Neural progenitor cell (in vitro differentiated cells): ENCODE measurements at regions not wholly inside any gene's neighbourhood (a gene's known extent, or its start where the extent isn't known, plus 50 kb on each side); places are given as distances from the start of the nearest gene placed in this dataset.

Source experiments
- DNase-seq: peaks from one replicate; pipeline ENCODE4 v3.0.0-alpha.2; 2016; ENCODE audit warnings: low spot score
- H2AFZ ChIP-seq: fragments of 200-600 bp; sonication (generic); replicated peaks from 2 replicates; pipeline ENCODE4 v1.6.1; 2016; ENCODE audit warnings: antibody characterized with exemption
- H3F3A ChIP-seq: fragments of 200-600 bp; sonication (generic); 2 replicates; pipeline ENCODE4 v1.6.1; 2016; ENCODE audit warnings: antibody characterized with exemption, low read depth
- H3K27ac ChIP-seq: fragments of 200-600 bp; sonication (generic); 2 replicates; pipeline ENCODE4 v1.5.1; 2016; ENCODE audit warnings: mild to moderate bottlenecking
- H3K27me3 ChIP-seq: fragments of 200-600 bp; sonication (generic); 2 replicates; pipeline ENCODE4 v1.6.1; 2016; ENCODE audit warnings: mild to moderate bottlenecking, moderate library complexity
- H3K36me3 ChIP-seq: fragments of 200-600 bp; sonication (generic); 2 replicates; pipeline ENCODE4 v1.5.1; 2016
- H3K4me1 ChIP-seq: fragments of 200-600 bp; sonication (generic); 2 replicates; pipeline ENCODE4 v1.6.1; 2016; ENCODE audit warnings: mixed run types
- H3K4me2 ChIP-seq: fragments of 200-600 bp; sonication (generic); 2 replicates; pipeline ENCODE4 v1.6.1; 2016
- H3K4me3 ChIP-seq: fragments of 200-600 bp; sonication (generic); 2 replicates; pipeline ENCODE4 v1.5.1; 2016
- H3K79me2 ChIP-seq: fragments of 200-600 bp; sonication (generic); 2 replicates; pipeline ENCODE4 v1.6.1; 2016; ENCODE audit warnings: low read depth
- H3K9ac ChIP-seq: fragments of 200-600 bp; sonication (generic); 2 replicates; pipeline ENCODE4 v1.6.1; 2016
- H3K9me3 ChIP-seq: fragments of 200-600 bp; sonication (generic); 2 replicates; pipeline ENCODE4 v1.5.1; 2016; ENCODE audit warnings: low read depth
- H4K20me1 ChIP-seq: fragments of 200-600 bp; sonication (generic); 2 replicates; pipeline ENCODE4 v1.6.1; 2016; ENCODE audit warnings: low read depth
- H3K27ac Mint-ChIP-seq: 3 replicates; pipeline ENCODE4 v1.8.0; 2021; ENCODE audit warnings: mixed read lengths
- H3K27me3 Mint-ChIP-seq: 2 replicates; pipeline ENCODE4 v1.8.0; 2022; ENCODE audit warnings: low read depth, mild to moderate bottlenecking, inconsistent platforms, moderate library complexity, mixed read lengths; ENCODE audit not compliant: insufficient read depth
- H3K36me3 Mint-ChIP-seq: 3 replicates; pipeline ENCODE4 v1.8.0; 2021; ENCODE audit warnings: mixed read lengths
- H3K4me1 Mint-ChIP-seq: 3 replicates; pipeline ENCODE4 v1.8.0; 2021; ENCODE audit warnings: mixed read lengths
- H3K4me3 Mint-ChIP-seq: 3 replicates; pipeline ENCODE4 v1.8.0; 2021; ENCODE audit warnings: mild to moderate bottlenecking, moderate library complexity, mixed read lengths
- H3K9me3 Mint-ChIP-seq: 3 replicates; pipeline ENCODE4 v1.8.0; 2020; ENCODE audit warnings: mixed read lengths
- CTCF ChIP-seq: fragments of 200-600 bp; sonication (generic); IDR thresholded peaks from 2 replicates; pipeline ENCODE4 v1.5.1; 2017; ENCODE audit warnings: antibody characterized with exemption, mild to moderate bottlenecking
- EZH2 ChIP-seq: fragments of 200-600 bp; sonication (generic); IDR thresholded peaks from 2 replicates; pipeline ENCODE4 v1.6.1; 2017; ENCODE audit warnings: antibody characterized with exemption, mild to moderate bottlenecking, moderate library complexity
- EZH2phosphoT487 ChIP-seq: fragments of 200-600 bp; sonication (generic); IDR thresholded peaks from 2 replicates; pipeline ENCODE4 v1.6.1; 2017; ENCODE audit warnings: antibody characterized with exemption

GRCh38 chr15:93458597-93458996 is 369.6 kb upstream of the RGMA start:
- TF ChIP-seq CTCF = no peak
- no peak for TF ChIP-seq EZH2phosphoT487
- no peak for TF ChIP-seq EZH2
- no peak overlapping the region for H3K4me3 ChIP-seq
- no peaks in the 10 kb centered on the region for H3K27me3 ChIP-seq
- H3K9me3 Mint-ChIP-seq = no peaks in the 10 kb centered on the region
- peaks cover 17% of the 10 kb centered on the region for H3K4me1 Mint-ChIP-seq
- peaks cover 9% of the 10 kb centered on the region for H3F3A ChIP-seq
- no peak overlapping the region for H3K9ac ChIP-seq
- no peak overlapping the region for H3K4me3 Mint-ChIP-seq
- H3K36me3 ChIP-seq = no peaks in the 10 kb centered on the region
- H3K36me3 Mint-ChIP-seq = peaks cover 34% of the 10 kb centered on the region
- no peak for DNase-seq
- no peaks in the 10 kb centered on the region for H4K20me1 ChIP-seq
- H3K4me2 ChIP-seq = no peak overlapping the region
- H3K27ac ChIP-seq = no peak overlapping the region
- peaks cover 8% of the 10 kb centered on the region for H3K4me1 ChIP-seq
- no peaks in the 10 kb centered on the region for H3K9me3 ChIP-seq
- no peak overlapping the region for H3K27ac Mint-ChIP-seq
- H2AFZ ChIP-seq = no peak overlapping the region
- H3K27me3 Mint-ChIP-seq = peaks cover 8% of the 10 kb centered on the region
- no peaks in the 10 kb centered on the region for H3K79me2 ChIP-seq

DNA sequence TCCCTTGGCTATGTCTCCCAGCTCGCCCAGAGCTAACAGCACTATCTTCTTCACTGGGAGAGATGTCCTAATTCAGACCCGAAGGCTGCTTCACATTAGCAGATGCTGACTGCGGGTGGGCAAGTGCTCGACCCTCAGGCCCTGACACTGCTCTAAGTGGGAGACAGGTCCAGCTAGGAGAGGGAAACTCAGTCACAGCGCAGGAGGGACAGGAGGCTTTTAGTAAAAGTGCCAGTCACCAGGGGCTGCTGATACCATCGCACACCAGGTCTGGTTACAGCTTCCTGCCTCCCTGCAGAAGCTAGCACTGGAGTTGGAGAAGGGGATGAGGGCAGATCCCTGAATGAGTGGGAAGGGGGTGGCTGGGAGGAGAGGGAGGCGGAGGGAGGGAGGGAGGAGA is 365.8 kb upstream of the RGMA start:
- peaks cover 30% of the 10 kb centered on the region for H3K4me1 ChIP-seq
- no peaks in the 10 kb centered on the region for H4K20me1 ChIP-seq
- no peaks in the 10 kb centered on the region for H3K9me3 ChIP-seq
- peak overlapping the region; percentile 31 for H3K4me2 ChIP-seq
- peaks cover 18% of the 10 kb centered on the region for H3K36me3 Mint-ChIP-seq
- H2AFZ ChIP-seq = peak overlapping the region; percentile 62
- H3K9me3 Mint-ChIP-seq = peaks cover 7% of the 10 kb centered on the region
- H3K4me3 ChIP-seq = no peak overlapping the region
- H3K4me1 Mint-ChIP-seq = peaks cover 22% of the 10 kb centered on the region
- TF ChIP-seq EZH2 (no peak), CTCF (no peak), EZH2phosphoT487 (no peak)
- peak overlapping the region; percentile 78 for H3K27ac Mint-ChIP-seq
- H3K79me2 ChIP-seq = no peaks in the 10 kb centered on the region
- peaks cover 21% of the 10 kb centered on the region for H3F3A ChIP-seq
- peak overlapping the region; percentile 9 for H3K27ac ChIP-seq
- peaks cover 8% of the 10 kb centered on the region for H3K27me3 Mint-ChIP-seq
- H3K9ac ChIP-seq = no peak overlapping the region
- no peaks in the 10 kb centered on the region for H3K36me3 ChIP-seq
- no peaks in the 10 kb centered on the region for H3K27me3 ChIP-seq
- DNase-seq = no peak
- H3K4me3 Mint-ChIP-seq = no peak overlapping the region

- Mint-ChIP-seq H3K27ac (no peak overlapping the region), H3K4me1 (peaks cover 15% of the 10 kb centered on the region)
These were observed 363.7 kb upstream of the RGMA start for GRCh38 chr15:93452537-93453211.

More at GRCh38 chr15:93452537-93453211, 363.7 kb upstream of the RGMA start:
- H3K27ac ChIP-seq = no peak overlapping the region
- H4K20me1 ChIP-seq = no peaks in the 10 kb centered on the region
- no peak overlapping the region for H3K9ac ChIP-seq
- no peaks in the 10 kb centered on the region for H3K36me3 ChIP-seq
- Mint-ChIP-seq H3K36me3 (peaks cover 21% of the 10 kb centered on the region), H3K4me3 (no peak overlapping the region), H3K27me3 (peaks cover 4% of the 10 kb centered on the region), H3K9me3 (peaks cover 12% of the 10 kb centered on the region)
- peaks cover 21% of the 10 kb centered on the region for H3F3A ChIP-seq
- H3K4me3 ChIP-seq = no peak overlapping the region
- H3K4me2 ChIP-seq = no peak overlapping the region
- H3K27me3 ChIP-seq = no peaks in the 10 kb centered on the region
- H3K4me1 ChIP-seq = peaks cover 30% of the 10 kb centered on the region
- H3K9me3 ChIP-seq = no peaks in the 10 kb centered on the region
- TF ChIP-seq CTCF = no peak
- TF ChIP-seq EZH2phosphoT487 = no peak
- TF ChIP-seq EZH2 = no peak
- no peak overlapping the region for H2AFZ ChIP-seq
- H3K79me2 ChIP-seq = no peaks in the 10 kb centered on the region
- no peak for DNase-seq
